NCI-H510A (cell line): ENCODE measurements at regions not wholly inside any gene's neighbourhood (a gene's known extent, or its start where the extent isn't known, plus 50 kb on each side); places are given as distances from the start of the nearest gene placed in this dataset.
"Not testable (repeated sequence)": the region's sequence is repeated elsewhere in the genome, so short reads cannot be mapped to it uniquely, and the experiment has no call there.

Source experiments
- DNase-seq: peaks from one replicate; lab custom pipeline; 2025; lab: John Stamatoyannopoulos, UW

DNA sequence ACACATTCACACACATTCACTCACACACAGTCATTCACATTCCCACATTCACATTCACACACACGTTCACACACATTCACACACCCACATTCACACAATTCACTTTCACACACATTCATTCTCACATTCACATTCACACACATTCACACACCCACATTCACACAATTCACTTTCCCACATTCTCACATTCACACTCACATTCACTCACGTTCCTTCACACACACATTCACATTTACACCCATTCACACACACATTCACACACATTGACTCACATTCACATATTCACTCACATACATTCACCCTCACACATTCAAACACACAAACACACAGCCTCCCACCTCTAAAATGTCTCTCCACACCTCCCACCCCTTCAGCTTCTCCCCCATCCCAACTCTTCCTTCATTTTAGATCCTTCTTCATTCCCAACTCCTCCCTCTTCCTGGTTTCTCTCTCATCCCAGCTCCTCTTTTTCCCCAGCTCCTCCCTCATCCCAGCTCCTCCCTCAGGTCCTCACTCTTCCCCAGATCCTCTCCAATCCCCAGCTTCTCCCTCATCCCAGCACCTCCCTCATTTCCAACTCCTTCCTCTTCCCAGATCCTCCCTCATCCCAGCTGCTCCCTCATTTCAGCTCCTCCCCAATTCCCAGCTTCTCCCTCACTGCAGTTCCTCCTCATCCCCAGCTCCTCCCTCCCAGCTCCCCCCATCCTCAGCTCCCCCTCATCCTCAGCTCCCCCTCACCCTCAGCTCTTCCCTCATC is 111.0 kb downstream of the FAM53A start:
- DNase-seq = no peak

GRCh38 chr4:1572521-1572920 is 111.6 kb downstream of the FAM53A start:
- no peak for DNase-seq

- no peak for DNase-seq
Observed at GRCh38 chr4:1572010-1572385, 112.1 kb downstream of the FAM53A start.

- DNase-seq = no peak
Observed at GRCh38 chr4:1571165-1572009, 112.7 kb downstream of the FAM53A start.

DNA sequence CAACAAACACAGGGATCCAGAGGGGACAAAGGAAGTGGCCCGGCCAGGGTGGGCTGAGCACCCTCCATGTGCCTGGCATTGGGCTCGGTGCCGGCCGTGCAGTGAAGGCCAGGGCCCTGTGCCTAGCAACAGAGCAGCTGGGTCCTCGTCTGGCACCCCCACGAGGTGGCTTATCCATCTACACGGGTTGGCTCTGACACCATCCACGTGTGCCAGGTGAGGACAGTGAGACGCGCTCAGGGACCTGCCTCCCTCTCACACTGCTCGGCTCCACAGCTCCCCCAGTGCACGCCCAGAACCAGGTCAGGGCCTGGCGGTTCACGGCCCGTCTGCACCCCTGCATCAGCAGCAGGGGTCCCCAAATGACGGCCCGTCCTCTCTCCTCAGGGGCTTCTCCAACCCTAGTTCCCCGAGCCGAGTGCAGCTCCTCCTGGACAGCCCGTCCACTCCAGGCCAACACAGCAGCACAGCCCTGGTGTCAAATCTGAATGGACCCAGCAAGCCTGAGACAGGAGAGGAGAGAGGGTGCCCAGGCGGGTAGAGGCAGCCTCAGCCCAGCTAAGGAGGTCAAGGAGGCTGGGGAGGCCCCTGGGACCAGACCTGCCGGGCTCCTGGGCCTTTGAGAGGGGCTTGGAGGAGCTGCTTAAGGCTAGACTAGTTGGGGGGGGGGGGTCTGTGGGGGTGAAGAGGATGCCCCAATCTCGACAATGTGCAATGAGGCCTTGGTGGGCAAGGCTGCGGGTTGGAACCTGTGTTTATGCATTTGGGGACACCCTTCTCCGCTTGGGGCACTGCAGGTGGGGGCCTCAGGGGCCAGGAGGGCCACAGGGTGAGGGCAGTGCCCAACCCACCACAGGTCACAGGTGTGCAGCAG is 113.6 kb downstream of the FAM53A start:
- DNase-seq = no peak

DNA sequence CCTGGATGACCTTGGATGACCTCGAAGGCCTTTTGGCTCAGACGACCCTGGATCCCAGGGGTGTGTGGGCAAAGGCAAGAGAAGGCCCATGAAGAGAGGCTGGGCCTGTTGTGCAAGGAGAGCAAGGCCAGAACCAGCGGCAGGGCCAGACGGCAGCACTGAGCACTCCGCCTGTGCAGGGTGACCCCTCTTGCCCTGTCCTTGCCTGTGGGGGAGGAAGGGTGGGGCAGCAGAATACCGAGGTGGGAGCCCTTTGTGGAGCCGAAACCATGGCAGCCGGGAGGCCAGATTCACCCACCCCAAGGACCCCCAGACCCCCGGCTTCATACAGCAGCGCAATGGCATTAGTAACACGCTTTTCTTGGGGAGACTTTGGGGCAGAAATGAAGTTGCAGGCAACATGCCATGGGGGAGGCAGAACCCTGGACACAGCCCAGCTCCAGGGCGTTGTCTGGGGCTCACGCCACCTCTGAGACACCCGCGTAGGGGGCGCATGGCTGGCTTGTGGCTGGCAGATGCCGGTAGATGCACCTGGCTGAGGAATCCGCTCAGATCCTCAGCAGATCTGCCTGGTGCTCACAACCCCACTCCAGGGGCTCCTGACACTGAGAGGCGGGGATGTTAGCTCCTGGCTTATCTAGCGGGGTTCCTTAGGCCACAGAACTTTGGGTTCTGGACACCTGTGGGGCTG is 114.5 kb downstream of the FAM53A start:
- DNase-seq = no peak

GRCh38 chr4:1568855-1569460 is 115.2 kb downstream of the FAM53A start:
- DNase-seq = no peak

GRCh38 chr4:1567808-1568581 is 116.1 kb downstream of the FAM53A start:
- DNase-seq = no peak

DNA sequence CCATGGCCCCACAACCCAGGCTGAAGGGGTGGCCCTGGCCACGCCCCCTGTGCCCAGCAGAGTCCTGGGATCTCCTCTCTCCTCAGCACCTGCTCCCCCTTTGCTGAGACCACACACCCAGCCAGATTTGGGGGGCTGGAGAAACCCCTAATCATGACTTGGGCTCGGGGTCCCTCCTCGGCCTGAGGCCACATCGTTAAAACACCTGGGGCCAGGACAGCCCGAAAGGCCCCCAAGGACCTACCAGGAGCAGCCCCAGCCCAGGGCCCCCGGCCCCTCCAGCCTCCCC is 116.7 kb downstream of the FAM53A start:
- no peak for DNase-seq

GRCh38 chr4:1566838-1567518 is 117.1 kb downstream of the FAM53A start:
- DNase-seq = no peak

- not testable (repeated sequence) for DNase-seq
Observed at GRCh38 chr4:1566301-1566837, 117.7 kb downstream of the FAM53A start.

DNA sequence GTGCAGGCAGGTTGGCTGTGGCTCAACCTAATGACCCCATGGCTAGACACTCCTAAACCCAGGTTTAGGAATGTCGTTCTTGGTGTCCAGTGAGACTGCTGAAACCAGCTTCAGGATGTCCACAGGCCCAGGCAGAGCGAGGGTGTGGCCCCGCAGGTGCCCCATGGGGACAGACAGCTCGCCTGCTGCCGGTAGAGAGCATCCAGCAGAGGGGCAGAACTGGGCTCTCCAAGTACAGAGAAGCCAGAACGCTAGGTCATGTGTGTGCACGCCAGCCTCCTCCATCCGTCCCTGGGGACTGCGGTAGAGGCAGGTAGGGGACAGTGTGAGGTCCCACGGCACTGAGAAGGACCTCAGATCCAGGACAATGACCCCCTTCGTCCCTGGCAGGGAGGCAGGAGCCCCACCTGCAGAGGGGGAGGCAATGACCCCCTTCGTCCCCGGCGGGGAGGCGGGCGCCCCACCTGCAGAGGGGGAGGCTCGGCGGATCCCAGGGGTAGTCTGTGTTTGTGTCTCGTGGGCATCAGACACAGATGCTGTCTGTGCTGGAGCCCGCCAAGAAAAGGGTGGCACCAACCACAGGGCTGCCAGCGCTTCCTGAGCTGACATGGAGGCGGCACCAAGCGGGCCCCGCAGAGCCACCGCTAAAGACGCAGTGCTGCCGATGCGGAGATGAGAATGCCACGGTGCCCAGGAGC is 118.4 kb downstream of the FAM53A start:
- DNase-seq = no peak

- no peak for DNase-seq
Observed at GRCh38 chr4:1564535-1565375, 119.4 kb downstream of the FAM53A start.

GRCh38 chr4:1563768-1564485 is 120.2 kb downstream of the FAM53A start:
- no peak for DNase-seq

DNA sequence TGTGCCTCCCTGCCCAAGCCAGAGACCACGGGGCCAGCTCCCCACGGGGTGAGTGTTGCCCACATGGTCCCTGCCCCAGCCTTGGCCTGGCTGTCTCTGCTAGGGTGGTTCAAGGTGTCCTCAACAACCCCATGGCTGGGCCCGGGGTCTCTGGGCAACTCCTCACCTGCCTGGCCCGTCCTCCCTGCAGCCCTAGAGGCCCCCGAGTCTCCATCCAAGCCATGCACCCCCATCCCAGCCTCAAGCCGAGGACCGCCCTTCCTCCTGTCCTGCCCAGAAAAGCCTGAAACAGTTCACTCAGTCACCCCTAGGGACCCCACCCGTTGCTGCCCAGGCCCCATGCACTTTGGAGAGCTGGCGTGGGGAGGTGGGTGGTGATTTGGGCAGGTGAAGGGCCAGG is 120.9 kb downstream of the FAM53A start:
- DNase-seq = no peak

DNA sequence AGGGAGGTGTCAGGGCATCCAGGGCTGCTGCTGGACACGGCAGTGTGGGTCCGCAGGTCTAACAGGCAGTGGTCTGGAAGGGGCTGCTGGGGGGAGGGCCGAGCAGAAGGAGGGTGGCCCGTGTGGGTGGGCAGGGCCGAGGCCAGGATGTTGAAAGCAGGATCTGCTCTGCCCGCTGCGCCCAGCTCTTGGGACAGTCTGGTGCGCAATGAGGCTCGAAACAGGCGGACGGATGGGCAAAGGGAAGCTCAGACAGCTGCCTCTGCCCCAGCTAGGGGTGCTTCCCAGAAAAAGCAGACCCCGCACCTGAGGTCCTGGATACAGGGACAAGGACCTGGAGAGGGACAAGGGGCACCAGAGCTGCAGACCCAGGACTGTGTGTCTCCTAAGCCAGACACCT is 121.3 kb downstream of the FAM53A start:
- DNase-seq = no peak

DNA sequence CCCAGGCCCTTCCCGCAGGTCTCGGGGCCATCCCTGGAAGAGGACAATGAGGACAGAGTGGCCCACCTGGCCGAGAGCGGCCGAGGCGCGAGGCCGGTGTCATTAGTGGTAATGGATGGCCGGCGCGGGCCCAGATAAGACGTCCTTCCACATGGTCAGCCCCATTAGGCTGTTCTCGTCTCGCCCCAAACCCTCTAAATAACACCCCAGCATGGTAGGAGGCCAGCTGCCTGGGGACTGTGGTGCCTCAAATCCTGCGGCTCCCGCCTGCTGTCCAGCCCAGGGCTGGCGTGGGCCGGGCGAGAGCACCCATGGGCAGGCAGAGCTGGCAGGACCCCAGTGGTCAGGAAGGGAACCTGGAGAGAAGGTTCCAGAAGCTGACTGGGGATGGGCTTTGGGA is 121.7 kb downstream of the FAM53A start:
- no peak for DNase-seq
